ENCODE measurements at regions not wholly inside any gene's neighbourhood (a gene's known extent, or its start where the extent isn't known, plus 50 kb on each side); places are given as distances from the start of the nearest gene placed in this dataset.
"Not testable (repeated sequence)": the region's sequence is repeated elsewhere in the genome, so short reads cannot be mapped to it uniquely, and the experiment has no call there.

DNA sequence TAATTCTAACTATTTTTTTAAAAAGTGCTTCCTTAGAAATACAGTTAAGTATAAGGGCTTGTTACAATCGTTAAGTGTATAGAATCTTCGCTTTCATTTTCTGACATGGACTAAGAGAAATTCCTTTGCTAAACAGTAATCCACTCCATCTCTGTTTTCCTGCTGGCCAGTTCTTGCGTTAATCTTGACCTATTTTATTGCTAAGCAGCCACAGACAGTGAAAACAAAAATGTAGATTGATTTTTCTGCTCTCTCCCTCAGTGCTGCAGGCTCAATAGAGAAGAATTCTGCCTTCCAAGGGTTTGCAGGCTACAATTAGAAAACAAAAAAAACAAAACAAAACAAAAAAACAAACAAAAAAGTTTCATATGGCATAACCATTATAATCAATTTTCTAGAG is 310.4 kb upstream of the ADARB2 start:
- DNase-seq = no peak

DNA sequence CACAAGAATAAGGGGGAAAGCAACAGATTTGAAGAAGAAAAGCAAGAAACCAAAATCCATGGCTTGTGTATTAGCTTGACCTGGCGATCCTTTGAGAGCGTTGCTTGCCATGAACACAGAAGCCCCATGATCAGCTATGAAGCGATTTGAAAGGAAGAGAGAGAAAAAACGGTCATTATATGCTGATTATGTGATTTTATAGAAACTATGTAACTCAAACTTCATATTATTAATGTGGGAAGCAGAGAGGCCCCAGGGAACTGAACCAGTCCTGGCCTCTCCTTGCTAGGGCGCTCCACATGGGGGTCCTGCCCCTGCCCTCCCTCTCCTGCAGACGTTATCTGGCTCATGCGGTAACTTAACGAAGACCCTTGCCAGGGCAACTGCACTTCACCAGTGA is 306.1 kb upstream of the ADARB2 start:
- no peak for DNase-seq

DNA sequence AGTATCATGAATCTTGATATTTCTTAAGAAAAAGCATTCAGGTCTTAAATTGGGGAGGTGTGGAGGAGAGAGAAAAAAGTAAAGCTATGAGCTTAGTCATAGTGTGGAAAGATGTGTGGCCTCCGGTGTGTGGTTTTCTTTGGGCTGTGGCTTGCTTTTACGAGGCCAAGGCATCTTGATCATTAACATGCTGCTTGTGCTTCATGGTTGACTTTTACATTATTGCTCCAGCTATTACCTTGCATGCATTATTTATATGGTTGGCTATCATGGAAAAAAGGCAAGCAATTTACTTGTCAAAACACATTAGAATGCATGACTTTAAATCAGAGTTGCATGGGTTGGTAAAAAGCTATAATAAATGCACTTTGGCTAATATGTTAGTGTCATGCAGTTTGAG is 300.7 kb upstream of the ADARB2 start:
- DNase-seq = no peak

GRCh38 chr10:2037246-2037645 is 299.9 kb upstream of the ADARB2 start:
- DNase-seq = no peak

DNA sequence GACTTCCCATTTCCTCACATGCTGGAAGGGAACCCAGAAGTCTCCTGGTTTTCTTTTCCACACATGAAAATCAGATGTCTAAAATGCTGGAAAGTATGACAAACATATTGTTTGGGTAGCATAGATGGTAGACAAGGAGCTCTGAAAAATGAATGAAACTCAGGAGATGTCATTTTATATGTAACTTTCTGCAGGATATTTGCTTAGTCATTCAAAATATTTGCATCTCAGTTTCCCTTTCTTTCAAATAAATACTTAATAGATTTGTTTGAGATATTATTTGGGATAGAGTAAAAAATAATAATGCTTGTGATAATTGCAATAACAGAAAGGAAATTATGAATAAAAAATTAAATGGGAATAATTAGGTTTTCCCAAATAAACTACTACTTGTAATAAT is 298.9 kb upstream of the ADARB2 start:
- DNase-seq = no peak

DNA sequence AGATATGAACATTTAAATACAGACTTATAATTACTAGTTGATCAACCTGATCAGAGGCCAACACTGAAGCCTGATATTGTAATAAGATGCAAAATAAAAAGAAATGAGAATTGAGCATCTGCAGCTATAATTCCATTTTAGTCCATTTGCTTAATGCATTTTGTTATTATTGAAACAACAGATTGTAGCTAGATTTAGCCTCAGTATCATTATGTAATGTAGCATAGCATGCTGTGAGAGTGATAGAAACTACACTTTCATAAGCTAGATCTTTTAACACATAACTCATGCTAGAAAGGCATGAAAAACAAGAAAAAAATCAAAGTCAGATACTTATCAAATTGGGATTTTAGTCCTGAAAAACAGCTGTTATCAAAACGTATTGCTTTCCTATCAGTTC is 292.7 kb upstream of the ADARB2 start:
- DNase-seq = no peak

GRCh38 chr10:2026936-2027335 is 289.6 kb upstream of the ADARB2 start:
- no peak for DNase-seq

- DNase-seq = not testable (repeated sequence)
Measured at GRCh38 chr10:2024750-2025149, 287.4 kb upstream of the ADARB2 start.

- no peak for DNase-seq
Measured at GRCh38 chr10:2023687-2024086, 286.4 kb upstream of the ADARB2 start.

DNA sequence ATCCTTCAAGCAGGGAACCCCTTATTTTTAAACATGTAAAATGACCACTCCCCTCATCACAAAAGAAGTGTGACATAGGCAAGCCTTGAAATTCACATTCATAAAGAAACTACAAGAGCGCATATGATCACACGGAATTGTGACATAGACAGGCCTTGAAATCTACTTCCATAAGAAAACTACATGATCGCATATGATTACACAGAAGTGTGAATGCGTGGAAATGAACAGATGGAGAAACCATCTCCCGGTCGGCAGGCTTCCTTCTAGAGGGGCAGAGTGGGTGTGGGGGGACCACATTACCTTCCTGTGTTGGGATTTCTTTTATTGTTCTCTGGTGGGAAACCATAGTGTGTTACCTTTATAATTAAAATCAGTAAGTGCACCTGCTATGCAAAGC is 285.1 kb upstream of the ADARB2 start:
- no peak for DNase-seq

DNA sequence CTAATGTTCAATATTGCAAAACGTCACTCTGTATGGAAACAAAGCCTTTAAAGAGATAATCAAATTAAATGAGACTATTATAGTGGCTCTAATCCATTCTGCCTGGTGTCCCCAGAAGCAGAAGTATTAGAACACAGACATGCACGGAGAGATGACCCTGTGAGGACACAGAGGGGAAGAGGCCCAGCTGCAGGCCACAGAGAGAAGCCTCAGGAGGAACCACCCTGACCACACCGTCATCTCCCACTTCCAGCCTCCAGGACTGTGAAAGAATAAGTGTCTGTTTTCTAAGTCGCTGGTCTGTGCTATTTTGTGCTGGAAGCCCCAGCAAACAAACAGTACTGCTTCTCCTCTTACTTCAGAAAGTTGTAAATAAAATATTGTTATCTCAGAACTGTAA is 283.5 kb upstream of the ADARB2 start:
- no peak for DNase-seq

GRCh38 chr10:2019803-2020202 is 282.5 kb upstream of the ADARB2 start:
- DNase-seq = no peak

- DNase-seq = no peak
Measured at GRCh38 chr10:2019281-2019680, 282.0 kb upstream of the ADARB2 start.

- DNase-seq = no peak
Measured at GRCh38 chr10:2014541-2014940, 277.2 kb upstream of the ADARB2 start.

GRCh38 chr10:2012209-2012608 is 274.9 kb upstream of the ADARB2 start:
- DNase-seq = no peak

DNA sequence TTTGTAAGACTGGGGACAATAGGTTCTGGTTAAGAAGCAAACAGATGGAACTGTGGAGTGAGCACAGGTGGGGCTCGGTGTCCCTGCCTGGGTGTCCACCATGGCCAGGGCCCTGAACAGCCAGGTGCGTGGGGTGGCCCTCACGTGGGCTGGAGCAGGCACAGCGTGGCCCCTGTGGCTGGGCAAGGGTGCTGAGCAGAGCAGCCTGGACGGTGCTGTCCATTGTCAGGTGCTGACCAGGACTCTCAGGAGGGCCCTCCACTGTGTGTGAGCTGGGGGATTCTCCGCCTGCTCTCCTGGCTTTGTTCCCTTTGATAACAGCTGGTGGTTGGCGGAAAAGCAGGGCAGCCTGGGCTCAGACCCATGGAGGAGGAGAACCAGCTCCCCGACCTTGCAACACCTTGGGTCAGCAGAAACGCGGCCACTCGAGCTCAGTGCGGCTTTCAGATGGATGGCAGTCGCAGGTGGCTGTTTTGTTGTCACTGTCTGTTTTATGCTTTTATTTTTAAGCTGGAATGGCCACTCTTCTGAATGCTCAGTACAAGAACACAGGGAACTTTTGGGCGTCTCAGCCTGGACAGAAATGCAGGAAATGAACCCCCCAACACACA is 273.9 kb upstream of the ADARB2 start:
- no peak for DNase-seq

DNA sequence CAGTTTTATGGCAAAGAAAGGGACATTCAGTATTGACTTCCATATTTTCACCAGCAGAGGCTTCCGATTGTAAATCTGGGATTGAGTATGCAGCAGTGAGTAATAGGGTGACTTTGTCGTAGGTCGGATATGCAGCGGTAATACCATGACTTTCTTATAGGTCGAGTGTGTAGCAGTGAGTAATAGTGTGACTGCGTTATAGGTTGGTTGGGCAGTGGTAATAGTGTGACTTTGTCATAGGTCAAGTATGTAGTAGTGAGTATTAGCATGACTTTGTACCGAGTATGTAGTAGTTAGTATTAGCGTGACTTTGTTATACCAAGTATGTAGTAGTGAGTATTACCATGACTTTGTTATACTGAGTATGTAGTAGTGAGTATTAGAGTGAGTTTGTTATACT is 268.2 kb upstream of the ADARB2 start:
- no peak for DNase-seq

DNA sequence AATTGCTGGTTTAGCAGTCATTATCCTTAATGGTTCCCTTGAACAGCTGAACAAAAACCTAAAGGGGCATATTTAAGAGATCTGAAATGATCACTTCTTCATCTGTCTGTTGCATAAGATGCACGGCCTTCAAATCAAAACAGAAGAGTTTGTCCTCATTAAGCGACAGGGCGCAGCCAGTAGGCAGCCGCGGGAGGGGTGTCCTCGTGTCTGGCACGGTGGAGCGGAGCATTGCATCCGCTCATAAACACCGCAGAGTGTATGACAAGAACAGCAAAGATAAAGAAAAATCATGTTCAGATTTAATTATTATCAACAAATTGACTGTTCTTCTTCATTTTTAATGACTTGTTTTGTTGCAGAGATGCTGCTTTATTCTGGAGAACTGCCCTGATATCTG is 255.6 kb upstream of the ADARB2 start:
- DNase-seq = no peak

- no peak for DNase-seq
Measured at GRCh38 chr10:1989090-1989489, 251.8 kb upstream of the ADARB2 start.

DNA sequence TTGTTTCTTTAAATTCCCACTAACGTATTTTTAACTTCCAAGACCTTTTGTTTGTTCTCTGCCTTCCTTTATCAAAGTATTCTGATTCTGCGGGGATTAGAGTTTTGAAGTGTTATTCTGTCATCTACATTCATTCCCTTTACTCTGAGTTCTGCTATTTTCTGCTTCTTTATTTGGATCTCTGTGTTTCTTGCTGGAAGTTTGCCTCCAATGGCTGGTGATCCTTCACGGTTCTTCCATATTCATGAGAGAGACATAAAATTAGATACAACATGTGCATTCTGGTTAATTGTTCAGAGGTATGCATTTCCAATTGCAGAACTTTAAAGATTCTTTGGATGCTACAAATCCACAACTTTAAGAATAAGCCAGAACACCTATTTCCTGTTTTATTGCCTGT is 244.7 kb upstream of the ADARB2 start:
- DNase-seq = no peak

DNA sequence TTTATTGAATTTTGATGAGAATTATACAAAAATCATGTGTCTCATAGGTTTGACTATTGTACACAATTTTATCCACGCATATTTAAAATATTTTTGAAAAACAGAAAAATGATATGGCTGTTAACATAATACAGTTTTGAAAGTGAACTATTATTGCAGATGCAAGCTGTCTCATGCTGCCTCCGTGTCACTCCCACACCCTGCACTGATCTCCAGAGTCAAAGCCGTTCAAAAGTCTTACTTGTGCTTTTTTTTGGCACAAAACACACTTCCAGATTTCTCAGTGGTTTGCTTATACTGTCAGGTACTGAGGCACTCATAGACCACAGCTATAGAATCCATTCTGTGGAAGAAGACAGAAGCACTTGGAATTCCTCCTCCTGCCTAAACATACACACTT is 243.1 kb upstream of the ADARB2 start:
- DNase-seq = no peak

DNA sequence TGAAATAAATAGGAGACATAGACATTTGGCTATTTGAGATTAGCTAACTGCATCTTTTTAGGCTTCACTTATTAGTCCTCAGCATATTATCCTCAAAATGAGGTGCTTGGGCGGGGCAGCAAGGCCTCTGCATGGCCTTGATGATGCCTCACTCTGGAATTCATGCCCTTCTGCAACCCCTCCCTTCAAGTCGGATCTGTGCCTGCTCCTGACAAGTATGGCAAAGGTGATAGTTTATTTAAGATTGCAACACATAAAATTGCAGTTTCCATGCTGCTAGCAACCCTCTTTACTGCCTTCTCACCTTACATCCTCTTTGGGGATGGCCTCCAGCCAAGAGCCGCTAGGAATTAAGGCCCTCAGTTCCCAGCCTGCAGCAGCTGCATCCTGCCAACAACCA is 241.3 kb upstream of the ADARB2 start:
- DNase-seq = no peak

DNA sequence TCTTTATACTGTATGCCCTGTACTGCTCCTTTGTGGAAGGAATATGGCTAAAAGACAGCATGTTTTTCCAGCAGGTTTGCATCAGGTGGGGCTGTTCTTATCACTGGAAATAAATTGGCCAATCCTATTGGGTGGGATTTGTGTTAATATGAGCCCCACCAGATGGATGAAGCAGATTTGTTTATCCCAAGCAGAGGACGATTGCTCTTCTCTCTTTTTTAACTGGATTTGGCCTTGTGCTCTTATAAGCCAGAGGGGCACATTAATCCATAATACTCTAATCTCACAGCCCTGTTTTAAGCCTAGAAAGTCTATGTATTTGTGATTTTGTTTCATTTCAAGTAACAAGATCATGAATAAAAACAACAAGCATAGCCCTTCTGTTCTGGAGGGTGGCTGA is 240.1 kb upstream of the ADARB2 start:
- DNase-seq = no peak

DNA sequence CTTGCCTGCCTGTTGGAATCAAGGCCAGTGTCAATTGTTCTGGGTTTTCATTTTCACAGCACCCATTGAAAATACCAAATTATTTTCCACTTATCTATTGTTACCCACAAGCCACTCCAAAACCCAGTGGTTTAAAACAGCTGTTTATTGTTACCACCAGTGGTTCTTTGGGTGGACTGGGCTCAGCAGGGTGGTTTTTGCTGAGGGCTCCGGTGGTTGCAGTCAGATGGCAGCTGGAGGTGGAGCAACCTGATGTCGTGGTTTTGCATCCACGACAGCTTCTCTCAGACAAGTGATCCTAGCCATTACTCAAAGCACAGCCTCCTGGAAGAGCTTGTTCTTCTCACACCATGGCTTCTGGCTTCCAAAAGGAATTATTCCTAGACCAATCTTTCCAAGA is 235.1 kb upstream of the ADARB2 start:
- DNase-seq = no peak

DNA sequence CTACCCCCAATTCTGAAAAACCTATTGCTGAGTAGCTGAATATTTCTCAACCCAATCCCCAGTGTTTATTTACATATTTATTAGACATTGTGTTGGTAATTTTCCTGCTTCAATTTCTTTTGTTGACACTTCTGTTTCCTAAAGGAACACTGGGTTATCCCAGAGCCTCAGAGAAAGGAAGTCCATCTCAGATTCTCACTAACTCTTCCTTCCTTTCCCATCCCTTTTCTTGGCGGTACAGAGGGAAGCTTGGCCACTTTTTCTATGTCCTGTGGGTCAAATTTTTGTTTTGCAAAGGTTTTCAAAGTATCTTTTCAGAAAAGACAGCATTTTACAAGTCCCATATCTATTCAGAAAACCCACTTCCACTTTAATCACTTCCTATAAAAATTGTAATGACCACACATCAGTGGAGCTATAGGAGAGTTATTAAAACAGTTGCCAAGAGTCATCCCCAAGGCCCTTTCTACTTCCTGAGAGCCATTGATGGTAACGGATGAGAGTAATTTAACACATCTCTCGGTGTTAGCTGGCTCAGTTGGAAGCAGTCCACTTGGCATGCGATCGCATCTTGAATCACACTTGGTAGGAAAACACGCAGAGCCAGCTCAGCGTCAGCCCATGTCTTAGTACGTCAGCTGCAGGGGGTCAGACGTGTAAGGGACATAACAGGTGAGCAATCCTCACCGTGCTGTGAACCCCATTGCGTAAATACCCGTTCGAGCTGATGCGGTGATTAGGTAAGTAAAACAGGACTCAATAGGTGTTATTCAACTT is 231.1 kb upstream of the ADARB2 start:
- no peak for DNase-seq
